ENCODE measurements at regions not wholly inside any gene's neighbourhood (a gene's known extent, or its start where the extent isn't known, plus 50 kb on each side); places are given as distances from the start of the nearest gene placed in this dataset.

DNA sequence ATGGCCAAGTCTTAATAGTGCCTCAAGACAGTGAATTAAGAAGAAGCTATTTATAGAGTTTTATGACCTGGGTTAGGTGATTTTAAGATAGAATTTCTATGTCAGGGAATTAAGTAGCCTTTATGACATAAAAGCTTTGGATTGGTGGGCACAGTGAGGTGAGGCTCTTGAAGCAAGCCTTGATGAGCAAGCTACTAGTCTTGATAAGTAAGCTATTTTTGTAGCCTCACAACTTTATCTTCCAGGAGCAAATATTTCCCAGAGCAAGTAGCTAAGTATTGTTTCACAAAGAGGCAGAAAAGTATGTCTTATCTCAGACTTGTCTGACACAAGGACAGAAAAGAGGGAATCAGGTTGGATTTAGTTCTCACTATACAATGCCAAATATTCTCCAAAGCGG lies 491.7 kb upstream of the RASGRP1 start:
- no peaks in the 10 kb centered on the region for H3K4me1 ChIP-seq (ENCODE audit: insufficient read depth, low read length, severe bottlenecking)
- no peaks in the 10 kb centered on the region for H3F3A ChIP-seq (ENCODE audit: insufficient read depth, low read length)
- H3K27me3 ChIP-seq (ENCODE audit: insufficient read depth, low read length), result no peaks in the 10 kb centered on the region
- no peak overlapping the region for H3K9ac ChIP-seq (ENCODE audit: low read length)
- H3K36me3 ChIP-seq (ENCODE audit: insufficient read depth, low read length), result no peaks in the 10 kb centered on the region
- H2AFZ ChIP-seq (ENCODE audit: low read length), result no peak overlapping the region
- H4K20me1 ChIP-seq (ENCODE audit: insufficient read depth, low read length), result no peaks in the 10 kb centered on the region
- H3K4me2 ChIP-seq (ENCODE audit: low read length), result no peak overlapping the region
- H3K27ac ChIP-seq (ENCODE audit: low read depth, low read length, poor library complexity, severe bottlenecking), result no peak overlapping the region
- no peak overlapping the region for H3K4me3 ChIP-seq (ENCODE audit: low read depth, low read length, poor library complexity, severe bottlenecking)
- H3K9me2 ChIP-seq (ENCODE audit: low read depth, low read length), result no peaks in the 10 kb centered on the region
- H3K79me2 ChIP-seq (ENCODE audit: insufficient read depth, low read length), result no peaks in the 10 kb centered on the region
- no peaks in the 10 kb centered on the region for H3K9me3 ChIP-seq (ENCODE audit: low read length)
- TF ChIP-seq EZH2 (IDR thresholded peaks at IDR 0.05; ENCODE audit: borderline replicate concordance, low read length), result no peak
- no peak for TF ChIP-seq CTCF (IDR thresholded peaks at IDR 0.05; ENCODE audit: low read length)

DNA sequence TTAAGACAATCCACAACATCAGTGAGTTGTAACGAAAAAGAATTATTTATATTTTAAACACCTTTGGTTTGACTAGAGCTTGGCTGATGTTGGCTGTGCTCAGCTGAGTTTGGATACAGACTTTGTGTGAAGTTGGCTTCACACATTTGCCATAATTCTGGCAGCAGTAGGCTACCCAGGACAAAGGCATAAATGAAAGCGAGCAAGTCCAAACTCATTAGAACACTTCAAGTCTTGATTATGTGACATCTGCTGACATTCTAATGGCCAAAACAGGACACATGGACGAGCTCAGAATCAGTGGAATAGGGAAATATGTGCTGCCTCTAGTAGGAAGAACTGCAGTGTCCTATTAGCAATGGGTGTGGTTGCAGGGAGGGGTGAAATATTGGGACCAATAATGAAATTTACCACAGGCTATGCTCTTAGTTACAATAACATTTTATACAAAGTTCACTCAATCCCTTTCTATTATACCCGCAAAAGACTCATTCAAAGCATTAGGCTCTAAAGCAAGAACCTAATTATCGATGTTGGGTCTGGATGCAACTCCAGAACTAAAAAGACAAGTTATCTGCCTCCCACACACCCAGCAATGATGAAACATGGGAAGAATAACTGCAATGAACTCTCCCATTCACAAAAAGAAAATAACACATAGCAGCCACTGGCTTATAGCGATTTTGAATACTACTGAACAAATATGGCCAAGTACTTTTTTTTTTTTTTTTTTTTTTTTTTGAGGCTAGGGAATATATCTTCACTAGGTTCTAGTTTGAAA lies 493.9 kb upstream of the RASGRP1 start:
- Histone ChIP-seq H3K36me3 (ENCODE audit: insufficient read depth, low read length) (no peaks in the 10 kb centered on the region), H3K4me1 (ENCODE audit: insufficient read depth, low read length, severe bottlenecking) (no peaks in the 10 kb centered on the region), H3K9ac (ENCODE audit: low read length) (no peak overlapping the region), H3K4me2 (ENCODE audit: low read length) (no peak overlapping the region), H3K9me3 (ENCODE audit: low read length) (no peaks in the 10 kb centered on the region), H4K20me1 (ENCODE audit: insufficient read depth, low read length) (no peaks in the 10 kb centered on the region), H2AFZ (ENCODE audit: low read length) (no peak overlapping the region), H3K9me2 (ENCODE audit: low read depth, low read length) (no peaks in the 10 kb centered on the region), H3K27me3 (ENCODE audit: insufficient read depth, low read length) (no peaks in the 10 kb centered on the region), H3F3A (ENCODE audit: insufficient read depth, low read length) (no peaks in the 10 kb centered on the region), H3K4me3 (ENCODE audit: low read depth, low read length, poor library complexity, severe bottlenecking) (no peak overlapping the region), H3K79me2 (ENCODE audit: insufficient read depth, low read length) (no peaks in the 10 kb centered on the region), H3K27ac (ENCODE audit: low read depth, low read length, poor library complexity, severe bottlenecking) (no peak overlapping the region)
- no peak for TF ChIP-seq CTCF (IDR thresholded peaks at IDR 0.05; ENCODE audit: low read length)
- no peak for TF ChIP-seq EZH2 (IDR thresholded peaks at IDR 0.05; ENCODE audit: borderline replicate concordance, low read length)

- H3K27ac ChIP-seq (ENCODE audit: low read depth, low read length, poor library complexity, severe bottlenecking), result no peak overlapping the region
- no peaks in the 10 kb centered on the region for H3K4me1 ChIP-seq (ENCODE audit: insufficient read depth, low read length, severe bottlenecking)
- H3K4me3 ChIP-seq (ENCODE audit: low read depth, low read length, poor library complexity, severe bottlenecking), result no peak overlapping the region
- H3K4me2 ChIP-seq (ENCODE audit: low read length), result no peak overlapping the region
- no peaks in the 10 kb centered on the region for H3F3A ChIP-seq (ENCODE audit: insufficient read depth, low read length)
- TF ChIP-seq CTCF (IDR thresholded peaks at IDR 0.05; ENCODE audit: low read length) (no peak), EZH2 (IDR thresholded peaks at IDR 0.05; ENCODE audit: borderline replicate concordance, low read length) (no peak)
- no peaks in the 10 kb centered on the region for H4K20me1 ChIP-seq (ENCODE audit: insufficient read depth, low read length)
- no peak overlapping the region for H2AFZ ChIP-seq (ENCODE audit: low read length)
- no peak overlapping the region for H3K9ac ChIP-seq (ENCODE audit: low read length)
- no peaks in the 10 kb centered on the region for H3K9me2 ChIP-seq (ENCODE audit: low read depth, low read length)
- H3K36me3 ChIP-seq (ENCODE audit: insufficient read depth, low read length), result no peaks in the 10 kb centered on the region
- no peaks in the 10 kb centered on the region for H3K27me3 ChIP-seq (ENCODE audit: insufficient read depth, low read length)
- H3K79me2 ChIP-seq (ENCODE audit: insufficient read depth, low read length), result no peaks in the 10 kb centered on the region
- no peaks in the 10 kb centered on the region for H3K9me3 ChIP-seq (ENCODE audit: low read length)
Measured at GRCh38 chr15:39059917-39060316, 495.3 kb upstream of the RASGRP1 start.
